ENCODE measurements at regions not wholly inside any gene's neighbourhood (a gene's known extent, or its start where the extent isn't known, plus 50 kb on each side); places are given as distances from the start of the nearest gene placed in this dataset.

GRCh38 chr20:39549733-39550132, 587.6 kb downstream of the DHX35 start:
- FAIRE-seq (no peak), DNase-seq (ENCODE audit: low read depth, low spot score) (no peak)
- Histone ChIP-seq H3K4me2 (ENCODE audit: insufficient read depth, low read length) (no peak overlapping the region), H3K9me3 (replicated peaks; ENCODE audit: control insufficient read depth, insufficient read depth, low read length) (no peaks in the 10 kb centered on the region), H3K27ac (ENCODE audit: insufficient read depth, low read depth, low read length) (no peak overlapping the region), H3K4me1 (ENCODE audit: control insufficient read depth, extremely low read depth, insufficient read depth, low read length) (no peaks in the 10 kb centered on the region), H3K79me2 (ENCODE audit: control insufficient read depth, insufficient read depth, low read length) (no peaks in the 10 kb centered on the region), H3K9me1 (replicated peaks; ENCODE audit: control insufficient read depth, extremely low read depth, insufficient read depth, low read length) (no peaks in the 10 kb centered on the region), H2AFZ (ENCODE audit: low read depth, low read length) (no peak overlapping the region), H3K36me3 (ENCODE audit: control insufficient read depth in 2 of 2, extremely low read depth in 1 of 2, insufficient read depth in 2 of 2, low read length in 2 of 2) (no peaks in the 10 kb centered on the region), H3K4me3 (replicated peaks in 1 of 3; ENCODE audit: insufficient read depth in 1 of 3, low read depth in 1 of 3, low read length in 3 of 3) (no peak overlapping the region), H3K27me3 (ENCODE audit: control insufficient read depth in 2 of 2, insufficient read depth in 2 of 2, low read length in 2 of 2) (no peaks in the 10 kb centered on the region), H4K20me1 (replicated peaks; ENCODE audit: control insufficient read depth, extremely low read depth, insufficient read depth, low read length) (no peaks in the 10 kb centered on the region), H3K9ac (replicated peaks; ENCODE audit: extremely low read depth, insufficient read depth, low read length) (no peak overlapping the region)
- BruUV-seq (replicated peaks), result no TSS peak
- dilution Hi-C loops (cut with MboI; ENCODE audit: extremely low pct_ligation_motif_present, low sequenced_read_pairs) (no loop called here), intact Hi-C loops (cut with micrococcal nuclease) (no loop called here)
- CTCF ChIA-PET, result no interaction called here
- TF ChIP-seq POLR2AphosphoS5 (IDR thresholded peaks at IDR 0.05; ENCODE audit: insufficient read depth, low read depth, low read length) (no peak), MAX (IDR thresholded peaks at IDR 0.05; ENCODE audit: insufficient read depth, insufficient read length) (no peak), FOS (IDR thresholded peaks at IDR 0.05; ENCODE audit: borderline replicate concordance, insufficient read depth, low read length) (no peak), JUN (IDR thresholded peaks at IDR 0.05; ENCODE audit: borderline replicate concordance, insufficient read depth, insufficient read length, low read depth) (no peak), EZH2 (IDR thresholded peaks at IDR 0.05; ENCODE audit: borderline replicate concordance, low read depth, low read length, severe bottlenecking) (no peak), POLR2A (IDR thresholded peaks at IDR 0.05; ENCODE audit: low read depth, low read length) (no peak), MYC (IDR thresholded peaks at IDR 0.05; ENCODE audit: low read depth, low read length) (no peak), GATA2 (IDR thresholded peaks at IDR 0.05; ENCODE audit: insufficient read depth, insufficient read length, low read depth, low read length) (no peak)
- TF ChIP-seq, protein P1, sequence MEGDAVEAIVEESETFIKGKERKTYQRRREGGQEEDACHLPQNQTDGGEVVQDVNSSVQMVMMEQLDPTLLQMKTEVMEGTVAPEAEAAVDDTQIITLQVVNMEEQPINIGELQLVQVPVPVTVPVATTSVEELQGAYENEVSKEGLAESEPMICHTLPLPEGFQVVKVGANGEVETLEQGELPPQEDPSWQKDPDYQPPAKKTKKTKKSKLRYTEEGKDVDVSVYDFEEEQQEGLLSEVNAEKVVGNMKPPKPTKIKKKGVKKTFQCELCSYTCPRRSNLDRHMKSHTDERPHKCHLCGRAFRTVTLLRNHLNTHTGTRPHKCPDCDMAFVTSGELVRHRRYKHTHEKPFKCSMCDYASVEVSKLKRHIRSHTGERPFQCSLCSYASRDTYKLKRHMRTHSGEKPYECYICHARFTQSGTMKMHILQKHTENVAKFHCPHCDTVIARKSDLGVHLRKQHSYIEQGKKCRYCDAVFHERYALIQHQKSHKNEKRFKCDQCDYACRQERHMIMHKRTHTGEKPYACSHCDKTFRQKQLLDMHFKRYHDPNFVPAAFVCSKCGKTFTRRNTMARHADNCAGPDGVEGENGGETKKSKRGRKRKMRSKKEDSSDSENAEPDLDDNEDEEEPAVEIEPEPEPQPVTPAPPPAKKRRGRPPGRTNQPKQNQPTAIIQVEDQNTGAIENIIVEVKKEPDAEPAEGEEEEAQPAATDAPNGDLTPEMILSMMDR (IDR thresholded peaks at IDR 0.05; ENCODE audit: extremely low read depth in 1 of 2, insufficient read depth in 1 of 2, low read depth in 1 of 2, low read length in 2 of 2), result no peak
- POLR2A ChIA-PET, result no interaction called here
